ENCODE measurements at regions not wholly inside any gene's neighbourhood (a gene's known extent, or its start where the extent isn't known, plus 50 kb on each side); places are given as distances from the start of the nearest gene placed in this dataset.

DNA sequence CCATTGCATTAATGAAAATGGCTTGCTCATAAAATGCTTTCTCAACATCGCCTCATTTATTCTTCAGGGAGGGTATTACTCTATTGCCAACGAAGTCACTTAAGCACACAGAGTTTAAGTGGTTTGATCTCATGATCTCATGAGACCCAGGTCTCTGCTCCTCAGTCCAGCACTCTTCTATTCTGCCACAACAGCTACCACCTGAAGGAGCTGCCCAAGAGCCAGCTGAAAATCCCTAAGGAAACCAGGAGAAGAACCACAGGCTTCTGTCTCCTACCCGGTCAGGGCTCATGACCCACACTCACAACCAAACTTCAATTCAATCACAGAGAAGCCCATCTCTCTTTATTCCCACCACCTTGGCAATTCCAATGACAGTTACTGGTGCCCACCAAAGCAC, 85.5 kb upstream of the GPM6B start:
- no peak for DNase-seq

DNA sequence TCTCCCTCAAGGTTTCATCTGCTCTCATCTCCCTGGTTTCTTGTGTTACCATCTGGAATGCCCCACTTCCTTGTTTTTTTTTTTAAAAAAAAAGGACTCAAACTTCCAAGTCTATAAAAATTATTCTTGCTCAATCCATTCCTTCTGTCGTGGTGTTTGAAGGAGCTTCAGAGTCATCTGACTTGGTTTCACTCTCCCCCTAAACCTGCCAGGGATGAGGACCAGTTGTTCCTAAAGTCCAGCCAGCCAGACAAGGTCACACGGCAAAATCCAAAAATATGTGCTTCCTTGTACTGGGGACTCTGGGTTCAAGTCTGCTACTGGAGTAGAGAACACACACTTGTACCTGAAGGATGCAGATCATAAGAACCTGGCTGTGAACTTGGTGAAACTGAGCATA, 84.5 kb upstream of the GPM6B start:
- no peak for DNase-seq

DNA sequence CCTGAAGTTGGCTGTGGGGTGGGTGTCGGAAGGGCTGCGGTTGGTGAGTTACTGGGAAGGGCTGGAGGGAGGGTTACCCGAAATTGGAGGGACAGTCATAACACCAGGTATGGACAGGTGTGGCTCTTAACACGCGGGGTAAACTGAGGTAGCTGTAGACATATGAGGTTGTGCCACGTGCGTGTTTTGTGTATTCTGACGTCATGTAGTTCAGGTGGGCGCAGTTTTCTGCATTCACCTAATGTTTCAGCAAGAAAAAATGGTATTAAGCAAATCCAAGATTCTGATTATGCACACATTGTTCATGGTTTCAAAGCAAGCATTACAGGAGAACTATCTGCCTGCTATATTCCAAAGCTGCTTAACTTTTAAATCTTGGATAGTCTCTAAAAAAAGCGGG, 83.5 kb upstream of the GPM6B start:
- no peak for DNase-seq

DNA sequence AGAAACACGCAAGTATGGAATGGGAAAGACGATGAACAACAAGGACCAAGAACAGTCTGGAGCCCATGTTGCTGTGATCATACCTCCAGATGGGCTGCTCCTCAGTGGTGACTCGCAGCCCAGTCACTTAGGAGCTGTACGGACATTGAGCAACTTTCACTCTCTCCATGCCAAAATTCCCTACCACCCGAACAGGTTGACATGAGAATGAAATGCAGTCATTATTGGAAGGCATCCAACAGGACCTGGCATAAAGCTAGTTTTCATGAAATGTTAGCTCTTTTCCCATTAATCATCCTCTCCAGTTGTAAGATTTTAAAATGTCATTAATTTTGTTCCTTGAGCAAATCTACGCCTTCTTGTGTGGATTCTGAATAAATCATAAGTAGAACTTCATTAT, 82.7 kb upstream of the GPM6B start:
- DNase-seq, result peak; percentile 92

- peak; percentile 22 for DNase-seq
These were observed 81.7 kb upstream of the GPM6B start for GRCh38 chrX:13898603-13899002.

- peak; percentile 57 for DNase-seq
These were observed 81.2 kb upstream of the GPM6B start for GRCh38 chrX:13898083-13898482.

DNA sequence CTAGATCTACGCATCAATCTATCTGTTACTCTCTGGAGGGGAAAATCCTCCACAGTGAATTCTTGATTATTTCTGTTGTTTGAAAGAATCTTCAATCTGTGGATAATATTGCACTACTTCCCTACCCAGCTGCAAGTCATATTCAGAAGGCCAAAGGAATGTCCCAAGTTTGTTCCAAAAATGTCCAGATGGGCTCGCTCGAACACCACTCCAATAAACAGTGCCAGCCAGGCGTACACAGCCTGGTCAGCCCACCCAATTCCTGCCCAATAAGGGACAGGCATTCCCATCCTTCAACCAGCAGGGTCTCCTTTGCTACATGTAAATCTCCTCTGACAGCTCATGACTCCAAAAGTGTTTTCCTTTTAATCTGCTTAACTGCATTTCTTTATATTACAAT, 80.7 kb upstream of the GPM6B start:
- DNase-seq, result no peak

GRCh38 chrX:13894888-13895565, 78.1 kb upstream of the GPM6B start:
- DNase-seq, result peak; percentile 75

DNA sequence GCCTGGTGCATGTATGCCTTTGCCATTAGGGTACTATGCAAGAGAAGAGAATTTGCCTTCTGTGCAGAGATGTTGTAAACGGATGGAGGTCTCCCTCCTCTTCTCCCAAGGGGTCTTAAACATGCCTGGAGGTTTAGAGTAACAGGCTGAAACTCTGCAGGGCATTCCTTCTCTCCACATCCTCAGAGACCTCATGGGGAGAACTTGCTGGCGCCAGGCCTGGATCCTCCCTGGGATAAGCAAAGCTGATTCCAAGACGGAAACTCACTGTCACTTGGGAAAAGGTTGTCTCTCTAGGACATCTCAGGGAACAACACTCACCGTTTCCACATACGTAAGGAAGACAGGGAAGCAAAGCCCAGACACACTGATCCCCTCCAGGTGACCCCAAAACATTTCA, 76.9 kb upstream of the GPM6B start:
- peak; percentile 74 for DNase-seq

DNA sequence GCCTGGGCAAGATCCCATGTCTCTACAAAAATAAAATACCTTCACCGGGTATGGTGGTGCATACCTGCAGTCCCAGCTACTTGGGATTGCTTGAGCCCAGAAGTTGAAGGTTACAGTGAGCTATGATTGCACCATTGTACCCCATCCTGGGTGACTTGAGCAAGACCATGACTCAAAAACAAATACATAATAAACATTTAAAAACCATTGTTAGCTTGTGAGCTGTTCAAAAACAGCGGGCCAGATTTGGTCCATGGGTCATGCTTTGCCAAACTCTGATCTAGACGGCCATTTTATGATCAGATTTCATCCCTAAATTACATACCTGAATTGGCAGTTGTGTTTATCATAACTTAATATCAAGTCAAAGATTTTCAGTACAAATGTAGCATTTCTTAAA, 76.0 kb upstream of the GPM6B start:
- DNase-seq, result no peak

DNA sequence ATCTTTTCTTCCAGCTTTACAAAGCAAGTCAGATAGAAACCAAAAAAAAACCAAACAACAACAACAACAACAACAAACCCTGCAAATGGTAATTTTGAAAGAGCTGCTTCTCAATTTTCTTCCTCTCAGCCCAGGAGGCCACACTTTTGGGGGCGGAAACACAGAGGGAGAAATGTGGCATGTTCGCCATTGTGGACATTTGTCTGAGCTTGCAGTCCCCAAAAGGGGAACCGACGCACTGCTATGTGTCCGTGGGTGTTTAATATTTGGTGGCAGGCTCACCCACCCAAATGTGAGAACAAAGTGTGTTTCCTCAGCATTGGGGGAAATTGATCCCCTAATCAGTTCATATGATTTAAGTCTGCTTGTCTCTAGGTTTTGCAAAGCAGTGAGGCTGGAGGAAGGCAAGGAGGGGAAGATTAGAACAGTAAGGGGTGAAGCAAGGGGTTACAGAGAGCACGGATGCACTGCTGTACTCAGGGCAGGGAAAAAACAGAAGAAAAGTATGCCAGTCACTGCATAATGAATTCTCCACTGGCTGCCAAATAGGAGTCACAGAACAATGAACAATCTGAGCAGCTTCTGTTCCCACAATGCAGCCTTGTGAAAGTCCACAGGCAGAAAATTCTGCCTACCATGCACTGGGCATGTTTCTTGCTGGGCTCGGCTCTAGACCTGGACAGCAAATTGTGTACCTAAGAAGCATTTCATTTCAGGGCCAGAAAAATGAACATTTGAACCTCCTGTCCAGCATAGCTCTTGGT, 74.7 kb upstream of the GPM6B start:
- DNase-seq, result no peak

GRCh38 chrX:13890806-13891205, 73.9 kb upstream of the GPM6B start:
- no peak for DNase-seq

DNA sequence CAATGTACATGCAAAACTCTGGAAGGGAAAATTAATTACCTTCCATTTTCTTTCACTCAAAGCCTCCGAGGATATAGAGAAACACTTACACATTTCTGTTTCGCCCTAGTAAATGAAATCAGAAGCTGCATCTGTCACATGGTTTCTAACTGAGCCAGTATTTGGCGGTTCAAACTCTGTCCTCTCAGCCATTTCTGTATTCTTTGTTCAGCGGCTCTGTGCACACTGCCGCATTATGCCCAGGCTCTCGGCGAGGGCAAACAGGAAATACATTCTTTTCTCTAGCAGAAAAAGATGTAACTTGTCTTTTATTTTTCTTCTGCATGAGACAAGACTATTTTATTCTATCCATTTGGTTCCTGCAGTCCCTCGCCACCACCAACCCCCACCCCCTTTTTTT, 71.4 kb upstream of the GPM6B start:
- no peak for DNase-seq

DNA sequence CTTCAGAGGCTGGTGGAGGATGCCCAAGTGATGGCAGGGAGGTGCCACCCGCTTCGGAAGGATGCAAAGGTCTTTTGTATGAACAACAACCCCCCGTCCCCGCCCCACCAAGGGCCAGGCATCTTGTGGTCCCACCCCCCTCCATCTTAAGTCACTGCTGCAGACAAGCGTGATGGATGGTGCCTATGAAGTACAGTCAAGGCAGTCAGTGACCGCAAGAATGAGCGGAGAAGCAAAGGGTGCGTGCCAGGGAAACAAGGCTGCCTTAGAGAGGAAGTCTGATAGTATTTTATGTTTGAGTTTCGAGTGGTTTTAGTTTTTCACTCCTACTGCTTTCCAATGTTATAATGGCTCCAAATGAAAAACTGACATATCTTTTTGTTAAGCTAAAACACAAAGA, 68.7 kb upstream of the GPM6B start:
- no peak for DNase-seq

DNA sequence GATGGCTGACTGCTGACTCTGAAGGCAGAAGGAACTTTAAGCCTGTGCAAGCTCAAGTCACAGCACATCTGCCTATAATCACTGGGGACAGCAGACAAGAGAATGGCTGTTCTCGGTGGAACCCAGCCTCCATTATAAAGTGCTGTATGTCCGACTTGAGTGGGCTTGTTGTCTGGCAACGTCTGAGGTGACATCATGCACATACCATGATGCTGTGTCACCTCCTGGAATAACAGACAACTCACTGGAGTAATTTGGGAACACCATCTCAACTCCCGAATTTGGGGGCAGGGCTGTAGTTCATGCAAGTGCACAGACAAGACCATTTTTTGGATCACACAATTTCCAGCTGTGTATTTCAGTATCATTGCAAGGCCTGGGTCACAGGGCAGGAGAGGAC, 59.8 kb upstream of the GPM6B start:
- peak; percentile 75 for DNase-seq

DNA sequence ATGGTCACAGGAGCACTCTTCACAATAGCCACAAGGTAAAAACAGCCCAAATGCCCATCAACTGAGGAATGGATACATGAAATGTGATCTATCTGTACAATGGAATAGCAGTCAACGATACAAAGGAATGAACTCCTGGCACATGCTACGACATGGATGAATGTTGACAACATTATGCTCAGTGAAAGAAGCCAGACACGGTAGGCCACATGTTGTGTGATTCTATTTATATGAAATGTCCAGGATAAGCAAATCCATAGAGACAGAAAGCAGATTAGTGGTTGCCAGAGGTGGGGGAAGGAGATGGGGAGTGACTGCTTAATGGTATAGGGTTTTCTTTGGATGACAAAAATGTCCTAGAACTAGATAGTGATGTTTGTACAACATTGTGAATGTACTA, 58.7 kb upstream of the GPM6B start:
- DNase-seq, result no peak

DNA sequence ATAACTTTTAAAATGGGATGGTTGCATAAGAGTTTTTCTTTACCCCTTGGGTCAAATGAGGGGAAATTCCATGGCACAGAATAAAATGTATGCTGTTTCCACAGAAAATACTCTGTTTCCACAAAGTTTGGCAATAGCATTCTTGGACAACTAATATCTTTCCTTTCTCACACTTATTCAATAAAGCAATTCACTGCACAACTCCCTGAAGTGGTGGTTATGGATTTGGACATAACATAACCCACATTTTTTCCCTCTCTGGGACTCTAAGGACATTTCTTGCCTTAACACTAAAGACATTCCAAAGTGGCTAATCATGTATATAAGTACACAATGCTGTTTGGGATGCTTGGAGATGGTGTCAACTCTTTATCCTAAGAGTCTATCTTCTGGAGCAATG, 51.7 kb upstream of the GPM6B start:
- DNase-seq, result peak; percentile 80

Measured in fibroblast of skin of right biceps (primary cell).